Astrocyte of the cerebellum (primary cell): ENCODE measurements at regions not wholly inside any gene's neighbourhood (a gene's known extent, or its start where the extent isn't known, plus 50 kb on each side); places are given as distances from the start of the nearest gene placed in this dataset.

Source experiments
- DNase-seq: peaks from one replicate; pipeline ENCODE4 v3.0.0-alpha.2; 2011; ENCODE audit warnings: low read depth
- H3K4me3 ChIP-seq: 2 replicates; pipeline ENCODE4 v1.5.1; 2011; ENCODE audit warnings: mild to moderate bottlenecking, low read depth, low read length, moderate library complexity
- CTCF ChIP-seq: IDR thresholded peaks from 2 replicates; pipeline ENCODE4 v1.5.1; 2012; ENCODE audit warnings: low read length, low read depth, moderate library complexity, mild to moderate bottlenecking; ENCODE audit errors: missing control alignments
- in situ Hi-C: cut with HindIII; loops from 2 replicates; pipeline ENCODE4 v1.10.0; 2017; ENCODE audit warnings: low sequenced_read_pairs

DNA sequence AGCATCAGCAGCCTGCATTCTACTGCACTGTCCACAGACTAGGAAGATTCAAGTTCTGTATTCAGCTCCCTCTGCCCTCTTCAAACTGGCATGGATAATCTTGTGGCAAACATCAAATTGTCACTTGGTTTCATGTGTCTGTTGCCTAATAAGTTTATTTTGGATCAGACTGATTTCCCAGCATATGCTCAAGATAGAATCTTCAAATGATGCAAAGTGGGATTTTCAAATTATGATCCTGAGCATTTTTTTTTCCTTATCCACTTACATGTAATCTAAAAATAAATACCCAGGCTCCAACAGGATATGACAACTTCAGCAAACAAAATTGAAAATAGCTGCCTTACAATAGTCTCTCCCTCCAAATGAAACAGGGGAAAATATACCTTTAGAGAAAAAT, 160.9 kb upstream of the VRK2 start:
- in situ Hi-C loops, result no loop called here
- no peak for DNase-seq
- no peak overlapping the region for H3K4me3 ChIP-seq
- no peak for TF ChIP-seq CTCF

GRCh38 chr2:57886161-57886786, 160.3 kb upstream of the VRK2 start:
- no peak for TF ChIP-seq CTCF
- no peak overlapping the region for H3K4me3 ChIP-seq
- in situ Hi-C loops, result no loop called here
- no peak for DNase-seq

DNA sequence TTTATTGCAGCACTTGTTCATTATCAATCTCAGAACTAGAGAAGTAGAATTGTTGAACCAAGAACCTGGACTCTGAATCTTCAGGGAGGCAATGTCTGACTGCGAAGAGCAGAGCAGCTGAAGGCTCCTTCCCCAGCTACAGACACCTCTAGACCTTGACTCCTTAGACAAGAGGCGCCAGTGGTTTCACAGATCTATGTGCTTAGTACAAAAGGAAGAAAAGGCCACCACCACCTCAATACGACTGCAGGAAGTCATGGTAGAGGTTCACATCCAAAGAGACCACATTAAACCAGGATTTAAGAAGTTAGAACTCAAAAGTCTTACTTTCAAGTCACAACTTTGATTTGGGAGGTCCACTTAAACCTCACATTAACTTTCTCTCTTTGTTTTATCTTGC, 158.1 kb upstream of the VRK2 start:
- no peak for TF ChIP-seq CTCF
- in situ Hi-C loops, result no loop called here
- DNase-seq, result no peak
- H3K4me3 ChIP-seq, result no peak overlapping the region

DNA sequence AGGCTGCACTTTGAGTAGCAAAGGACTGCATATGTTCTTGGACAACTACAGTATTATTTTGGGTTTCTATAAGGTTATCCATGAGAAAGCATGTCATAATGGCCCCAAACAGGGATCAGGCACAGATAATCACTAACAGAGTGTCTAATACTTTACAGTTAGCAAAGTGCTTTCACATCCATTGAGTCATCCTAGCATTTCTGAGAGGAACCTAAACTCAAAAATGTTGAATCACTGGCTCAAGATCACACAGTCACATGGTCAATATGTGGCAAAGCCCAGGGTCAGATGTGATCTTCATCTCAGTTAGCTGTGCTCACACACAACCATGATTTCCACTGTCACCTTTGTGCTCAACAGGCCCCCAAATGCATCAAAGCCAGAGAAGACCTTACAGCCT, 156.1 kb upstream of the VRK2 start:
- TF ChIP-seq CTCF, result no peak
- no peak for DNase-seq
- H3K4me3 ChIP-seq, result no peak overlapping the region
- in situ Hi-C loops, result no loop called here

GRCh38 chr2:57891086-57891712, 155.4 kb upstream of the VRK2 start:
- in situ Hi-C loops, result no loop called here
- no peak overlapping the region for H3K4me3 ChIP-seq
- no peak for DNase-seq
- TF ChIP-seq CTCF, result no peak

DNA sequence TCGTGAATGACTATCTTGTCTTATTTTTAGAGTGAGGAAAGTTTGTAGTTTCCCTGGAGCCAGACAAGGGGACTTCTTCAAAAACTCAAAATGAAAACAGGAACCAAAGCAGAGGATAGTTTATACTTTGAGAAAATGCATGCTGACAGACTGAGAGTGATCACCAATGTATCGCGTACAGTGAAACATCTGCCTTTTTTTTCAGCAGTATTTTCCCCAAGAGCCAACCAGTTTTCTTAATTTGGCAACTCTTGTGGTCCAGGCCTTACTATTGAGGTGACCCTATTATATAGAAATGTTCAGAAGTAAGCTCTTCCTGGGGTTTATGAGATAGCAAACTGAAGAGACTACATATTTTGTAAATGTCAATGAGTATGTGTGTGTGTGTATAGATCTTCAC, 153.7 kb upstream of the VRK2 start:
- no peak overlapping the region for H3K4me3 ChIP-seq
- TF ChIP-seq CTCF, result no peak
- in situ Hi-C loops, result no loop called here
- DNase-seq, result no peak

DNA sequence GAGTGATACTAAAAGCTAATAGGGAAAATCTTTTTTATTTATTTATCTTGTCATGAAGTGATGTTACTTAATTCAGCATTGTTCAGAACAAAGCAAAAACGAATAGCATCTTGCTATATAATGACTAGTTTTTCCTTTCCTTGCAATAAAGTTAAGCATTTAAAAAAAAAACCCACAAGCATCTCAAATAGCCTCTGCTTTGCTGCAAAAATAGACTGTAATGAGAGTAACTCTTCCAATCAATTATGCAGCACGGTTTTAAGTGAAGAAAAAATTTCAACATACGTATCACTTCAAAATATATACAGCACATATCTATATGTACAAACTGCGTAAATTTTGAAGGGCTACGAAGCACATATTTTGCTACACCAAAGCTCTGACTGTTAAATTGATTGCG, 153.3 kb upstream of the VRK2 start:
- H3K4me3 ChIP-seq, result no peak overlapping the region
- in situ Hi-C loops, result no loop called here
- no peak for DNase-seq
- TF ChIP-seq CTCF, result no peak
